Endodermal cell (in vitro differentiated cells): ENCODE measurements at regions not wholly inside any gene's neighbourhood (a gene's known extent, or its start where the extent isn't known, plus 50 kb on each side); places are given as distances from the start of the nearest gene placed in this dataset.

Experiments used
- DNase-seq: peaks from one replicate; pipeline ENCODE4 v3.0.0-alpha.2; 2017
- H3K27ac ChIP-seq: 2 replicates; pipeline ENCODE4 v1.5.1; 2013; ENCODE audit warnings: mild to moderate bottlenecking, low read depth, low read length, moderate library complexity
- H3K27me3 ChIP-seq: 2 replicates; pipeline ENCODE4 v1.6.1; 2013; ENCODE audit warnings: mild to moderate bottlenecking, low read length, moderate library complexity; ENCODE audit not compliant: insufficient read depth, control insufficient read depth, poor library complexity, severe bottlenecking
- H3K36me3 ChIP-seq: 2 replicates; pipeline ENCODE4 v1.7.0; 2013; ENCODE audit warnings: mild to moderate bottlenecking, low read length, moderate library complexity; ENCODE audit not compliant: control insufficient read depth, insufficient read depth
- H3K4me1 ChIP-seq: one replicate; pipeline ENCODE4 v1.7.0; 2013; ENCODE audit warnings: low read length; ENCODE audit not compliant: control insufficient read depth, insufficient read depth
- H3K4me3 ChIP-seq: 2 replicates; pipeline ENCODE4 v1.5.1; 2013; ENCODE audit warnings: mild to moderate bottlenecking, low read length, moderate library complexity
- H3K9ac ChIP-seq: 2 replicates; pipeline ENCODE4 v1.6.1; 2013; ENCODE audit warnings: mild to moderate bottlenecking, low read length, moderate library complexity; ENCODE audit not compliant: poor library complexity, severe bottlenecking; ENCODE audit errors: extremely low read depth
- H3K9me3 ChIP-seq: 2 replicates; pipeline ENCODE4 v1.6.1; 2013; ENCODE audit warnings: mild to moderate bottlenecking, low read length, moderate library complexity; ENCODE audit not compliant: control insufficient read depth
- H3K27ac Mint-ChIP-seq: 2 replicates; pipeline ENCODE4 v1.8.0; 2020; ENCODE audit warnings: mixed read lengths
- H3K27me3 Mint-ChIP-seq: 2 replicates; pipeline ENCODE4 v1.8.0; 2021; ENCODE audit warnings: mild to moderate bottlenecking, mixed read lengths; ENCODE audit not compliant: insufficient read depth
- H3K36me3 Mint-ChIP-seq: 2 replicates; pipeline ENCODE4 v1.8.0; 2020; ENCODE audit warnings: low read depth, mixed read lengths
- H3K4me1 Mint-ChIP-seq: 2 replicates; pipeline ENCODE4 v1.8.0; 2020; ENCODE audit warnings: mixed read lengths
- H3K4me3 Mint-ChIP-seq: 2 replicates; pipeline ENCODE4 v1.8.0; 2020; ENCODE audit warnings: mild to moderate bottlenecking, moderate library complexity, mixed read lengths
- H3K9me3 Mint-ChIP-seq: 2 replicates; pipeline ENCODE4 v1.8.0; 2020; ENCODE audit warnings: mild to moderate bottlenecking, mixed read lengths
- CTCF ChIP-seq: fragments of 200-600 bp; sonication (generic); conservative IDR thresholded peaks from 2 replicates; pipeline ENCODE4 v1.5.0; 2021; ENCODE audit warnings: antibody characterized with exemption, mild to moderate bottlenecking
- WGBS, 2 experiments: methylation state at CpG; one replicate each; pipeline versions ENCODE4 v1.1.5 to v1.1.7; 2013; ENCODE audit warnings: missing lambda C conversion rate in 2 of 2, mixed read lengths in 1 of 2; ENCODE audit not compliant: insufficient coverage in 1 of 2, insufficient read length in 1 of 2; 5-methylcytosine and 5-hydroxymethylcytosine counted together

GRCh38 chr21:41032541-41032940, 135.4 kb upstream of the BACE2 start:
- Histone ChIP-seq H3K9me3 (peaks cover 5% of the 10 kb centered on the region), H3K36me3 (no peaks in the 10 kb centered on the region), H3K4me3 (no peak overlapping the region), H3K4me1 (no peaks in the 10 kb centered on the region), H3K9ac (no peak overlapping the region), H3K27ac (no peak overlapping the region), H3K27me3 (no peaks in the 10 kb centered on the region)
- Mint-ChIP-seq H3K9me3 (peaks cover 9% of the 10 kb centered on the region), H3K4me1 (peaks cover 7% of the 10 kb centered on the region), H3K27me3 (no peaks in the 10 kb centered on the region), H3K36me3 (no peaks in the 10 kb centered on the region), H3K27ac (no peak overlapping the region), H3K4me3 (no peak overlapping the region)
- 86 to 100% methylated on average over 1 of the region's 1 CpG for WGBS, 2 experiments
- DNase-seq, result no peak
- no peak for TF ChIP-seq CTCF

GRCh38 chr21:41037212-41037611, 130.7 kb upstream of the BACE2 start:
- H3K9me3 ChIP-seq, result no peaks in the 10 kb centered on the region
- H3K36me3 ChIP-seq, result no peaks in the 10 kb centered on the region
- no peaks in the 10 kb centered on the region for H3K27me3 ChIP-seq
- WGBS, 2 experiments, result 93% methylated on average over 3 to 6 of the region's 6 CpGs
- Mint-ChIP-seq H3K4me1 (no peaks in the 10 kb centered on the region), H3K9me3 (no peaks in the 10 kb centered on the region), H3K4me3 (no peak overlapping the region), H3K36me3 (no peaks in the 10 kb centered on the region), H3K27me3 (no peaks in the 10 kb centered on the region), H3K27ac (no peak overlapping the region)
- DNase-seq, result no peak
- TF ChIP-seq CTCF, result no peak
- no peak overlapping the region for H3K4me3 ChIP-seq
- no peak overlapping the region for H3K9ac ChIP-seq
- H3K4me1 ChIP-seq, result no peaks in the 10 kb centered on the region
- no peak overlapping the region for H3K27ac ChIP-seq

- Mint-ChIP-seq H3K9me3 (no peaks in the 10 kb centered on the region), H3K4me1 (no peaks in the 10 kb centered on the region), H3K4me3 (no peak overlapping the region), H3K27me3 (no peaks in the 10 kb centered on the region), H3K36me3 (no peaks in the 10 kb centered on the region), H3K27ac (no peak overlapping the region)
- WGBS, 2 experiments, result 89 to 100% methylated on average over 1 of the region's 1 CpG
- H3K9ac ChIP-seq, result no peak overlapping the region
- DNase-seq, result no peak
- no peaks in the 10 kb centered on the region for H3K4me1 ChIP-seq
- no peak for TF ChIP-seq CTCF
- H3K4me3 ChIP-seq, result no peak overlapping the region
- no peaks in the 10 kb centered on the region for H3K36me3 ChIP-seq
- H3K9me3 ChIP-seq, result no peaks in the 10 kb centered on the region
- H3K27ac ChIP-seq, result no peak overlapping the region
- no peaks in the 10 kb centered on the region for H3K27me3 ChIP-seq
These were observed 130.0 kb upstream of the BACE2 start for GRCh38 chr21:41037936-41038335.
